GM12878 (cell line): ENCODE measurements at regions not wholly inside any gene's neighbourhood (a gene's known extent, or its start where the extent isn't known, plus 50 kb on each side); places are given as distances from the start of the nearest gene placed in this dataset.

Source experiments
- CTCF ChIP-seq, 3 experiments: IDR thresholded peaks in 2 of 3; conservative IDR thresholded peaks in 1 of 3; 2 replicates each; pipeline ENCODE4 v1.5.1; 2011; ENCODE audit warnings: low read depth in 3 of 3, low read length in 3 of 3, mild to moderate bottlenecking in 3 of 3, control low read depth in 2 of 3, moderate library complexity in 2 of 3, inconsistent platforms in 1 of 3, mixed read lengths in 1 of 3; ENCODE audit not compliant: control insufficient read depth in 2 of 3, insufficient read depth in 1 of 3; ENCODE audit errors: extremely low read depth in 1 of 3
- DPF2 ChIP-seq: fragments of 450-650 bp; IDR thresholded peaks from 2 replicates; pipeline ENCODE4 v1.6.1; 2017; ENCODE audit warnings: mild to moderate bottlenecking
- EGR1 ChIP-seq, 2 experiments: IDR thresholded peaks; 1 replicate in 1 of 2; 2 replicates in 1 of 2; pipeline ENCODE4 v1.6.1; 2011 to 2012; ENCODE audit warnings: low read depth in 2 of 2, low read length in 2 of 2, borderline replicate concordance in 1 of 2, mild to moderate bottlenecking in 1 of 2, moderate library complexity in 1 of 2
- PBX3 ChIP-seq: IDR thresholded peaks from 2 replicates; pipeline ENCODE4 v1.6.1; 2011; ENCODE audit warnings: mild to moderate bottlenecking, low read depth, low read length, moderate library complexity; ENCODE audit not compliant: insufficient replicate concordance
- POLR2AphosphoS5 ChIP-seq: IDR thresholded peaks from 2 replicates; pipeline ENCODE4 v1.6.1; 2011; ENCODE audit warnings: mild to moderate bottlenecking, low read length, inconsistent platforms
- ZNF274 ChIP-seq: IDR thresholded peaks from one replicate; pipeline ENCODE4 v1.8.0; 2011; ENCODE audit not compliant: insufficient read length, insufficient read depth

GRCh38 chr3:77935418-77935817, 895.5 kb downstream of the ROBO2 start:
- TF ChIP-seq ZNF274 (no peak), DPF2 (no peak), EGR1 (IDR thresholded peaks at IDR 0.05; ENCODE audit: borderline replicate concordance in 1 of 2, low read depth in 2 of 2, low read length in 2 of 2) (no peak), POLR2AphosphoS5 (no peak), CTCF (IDR thresholded peaks at IDR 0.05 in 2 of 3, conservative IDR thresholded peaks at IDR 0.05 in 1 of 3; ENCODE audit: control insufficient read depth in 2 of 3, extremely low read depth in 1 of 3, insufficient read depth in 1 of 3, low read depth in 3 of 3, low read length in 3 of 3) (no peak), PBX3 (no peak)
